ENCODE measurements at regions not wholly inside any gene's neighbourhood (a gene's known extent, or its start where the extent isn't known, plus 50 kb on each side); places are given as distances from the start of the nearest gene placed in this dataset.

DNA sequence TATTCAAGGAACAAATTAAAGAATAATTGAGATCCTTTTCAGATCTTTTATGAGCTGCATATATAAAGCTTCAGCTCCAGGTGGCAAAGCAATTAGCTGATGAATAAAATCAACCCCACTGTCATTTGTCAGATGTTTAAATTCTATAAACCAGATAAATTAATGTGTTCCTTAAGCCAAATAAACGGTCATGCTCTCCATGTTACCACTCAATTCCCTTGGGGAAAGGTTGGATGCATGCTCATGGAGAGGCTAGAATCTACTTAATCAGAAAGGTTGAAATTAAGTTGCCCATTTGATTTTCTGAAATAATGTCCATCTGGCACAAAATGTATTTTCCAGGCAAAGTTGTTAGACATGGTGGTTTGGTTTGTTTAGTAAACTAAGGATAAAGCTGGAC is 282.5 kb upstream of the SPRED2 start:
- TF ChIP-seq POLR2A (IDR thresholded peaks at IDR 0.05): no peak
- TF ChIP-seq, protein P1, sequence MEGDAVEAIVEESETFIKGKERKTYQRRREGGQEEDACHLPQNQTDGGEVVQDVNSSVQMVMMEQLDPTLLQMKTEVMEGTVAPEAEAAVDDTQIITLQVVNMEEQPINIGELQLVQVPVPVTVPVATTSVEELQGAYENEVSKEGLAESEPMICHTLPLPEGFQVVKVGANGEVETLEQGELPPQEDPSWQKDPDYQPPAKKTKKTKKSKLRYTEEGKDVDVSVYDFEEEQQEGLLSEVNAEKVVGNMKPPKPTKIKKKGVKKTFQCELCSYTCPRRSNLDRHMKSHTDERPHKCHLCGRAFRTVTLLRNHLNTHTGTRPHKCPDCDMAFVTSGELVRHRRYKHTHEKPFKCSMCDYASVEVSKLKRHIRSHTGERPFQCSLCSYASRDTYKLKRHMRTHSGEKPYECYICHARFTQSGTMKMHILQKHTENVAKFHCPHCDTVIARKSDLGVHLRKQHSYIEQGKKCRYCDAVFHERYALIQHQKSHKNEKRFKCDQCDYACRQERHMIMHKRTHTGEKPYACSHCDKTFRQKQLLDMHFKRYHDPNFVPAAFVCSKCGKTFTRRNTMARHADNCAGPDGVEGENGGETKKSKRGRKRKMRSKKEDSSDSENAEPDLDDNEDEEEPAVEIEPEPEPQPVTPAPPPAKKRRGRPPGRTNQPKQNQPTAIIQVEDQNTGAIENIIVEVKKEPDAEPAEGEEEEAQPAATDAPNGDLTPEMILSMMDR (IDR thresholded peaks at IDR 0.05): no peak
